ENCODE measurements at regions not wholly inside any gene's neighbourhood (a gene's known extent, or its start where the extent isn't known, plus 50 kb on each side); places are given as distances from the start of the nearest gene placed in this dataset.

DNA sequence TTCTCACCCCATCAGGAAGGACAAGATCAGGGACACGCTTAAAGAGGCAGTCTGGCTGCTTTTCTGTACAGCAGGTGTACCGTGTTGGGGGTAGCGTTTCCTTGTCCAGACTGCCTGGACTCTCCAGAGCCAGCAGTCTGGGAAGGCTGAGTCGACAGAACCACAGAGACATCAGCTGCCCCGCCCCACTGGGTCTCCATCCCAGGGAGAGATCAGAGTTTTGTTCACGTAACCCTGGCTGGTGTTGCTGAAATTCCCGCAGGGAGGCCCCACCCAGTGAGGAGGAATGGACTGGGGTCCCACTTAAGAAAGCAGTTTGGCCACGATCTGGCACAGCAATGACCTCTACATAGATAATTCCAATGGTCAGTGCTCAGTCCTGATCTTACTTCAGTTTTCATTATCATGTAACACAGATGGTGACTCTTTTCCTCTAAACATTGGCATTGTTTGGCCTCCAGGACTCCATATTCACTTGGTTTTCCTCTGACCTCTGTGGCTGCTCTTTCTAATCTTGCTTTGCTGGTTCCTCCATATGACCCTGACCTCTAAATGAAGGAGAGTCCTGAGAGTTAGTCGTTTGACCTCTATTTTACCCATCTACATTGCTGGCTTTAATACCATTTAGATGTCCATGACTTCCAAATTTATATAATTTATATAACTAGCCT, 89.6 kb upstream of the LRRC55 start:
- no peak for TF ChIP-seq TAF1 (IDR thresholded peaks at IDR 0.05; ENCODE audit: low read depth)
- TF ChIP-seq, protein P1, sequence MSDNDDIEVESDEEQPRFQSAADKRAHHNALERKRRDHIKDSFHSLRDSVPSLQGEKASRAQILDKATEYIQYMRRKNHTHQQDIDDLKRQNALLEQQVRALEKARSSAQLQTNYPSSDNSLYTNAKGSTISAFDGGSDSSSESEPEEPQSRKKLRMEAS (IDR thresholded peaks at IDR 0.05): no peak
- no peak for TF ChIP-seq EP300 (IDR thresholded peaks at IDR 0.05; ENCODE audit: borderline replicate concordance)
- TF ChIP-seq REST (IDR thresholded peaks at IDR 0.05; ENCODE audit: low read depth): no peak
- no peak for TF ChIP-seq YY1 (IDR thresholded peaks at IDR 0.05; ENCODE audit: low read depth)
- TF ChIP-seq CEBPB (IDR thresholded peaks at IDR 0.05): no peak
- no peak for TF ChIP-seq RAD21 (IDR thresholded peaks at IDR 0.05; ENCODE audit: low read depth)
- TF ChIP-seq TCF12 (IDR thresholded peaks at IDR 0.05; ENCODE audit: low read depth): no peak
- no peak for TF ChIP-seq FOXM1 (IDR thresholded peaks at IDR 0.05; ENCODE audit: borderline replicate concordance, low read depth)
- no peak for TF ChIP-seq ZBTB7A (IDR thresholded peaks at IDR 0.05; ENCODE audit: low read depth)
- TF ChIP-seq, protein P2, sequence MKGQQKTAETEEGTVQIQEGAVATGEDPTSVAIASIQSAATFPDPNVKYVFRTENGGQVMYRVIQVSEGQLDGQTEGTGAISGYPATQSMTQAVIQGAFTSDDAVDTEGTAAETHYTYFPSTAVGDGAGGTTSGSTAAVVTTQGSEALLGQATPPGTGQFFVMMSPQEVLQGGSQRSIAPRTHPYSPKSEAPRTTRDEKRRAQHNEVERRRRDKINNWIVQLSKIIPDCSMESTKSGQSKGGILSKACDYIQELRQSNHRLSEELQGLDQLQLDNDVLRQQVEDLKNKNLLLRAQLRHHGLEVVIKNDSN (IDR thresholded peaks at IDR 0.05): no peak
- no peak for TF ChIP-seq EGR1 (IDR thresholded peaks at IDR 0.05)
- TF ChIP-seq NFIC (IDR thresholded peaks at IDR 0.05): no peak

Measured in Ishikawa (cell line).